ENCODE measurements at regions not wholly inside any gene's neighbourhood (a gene's known extent, or its start where the extent isn't known, plus 50 kb on each side); places are given as distances from the start of the nearest gene placed in this dataset.

DNA sequence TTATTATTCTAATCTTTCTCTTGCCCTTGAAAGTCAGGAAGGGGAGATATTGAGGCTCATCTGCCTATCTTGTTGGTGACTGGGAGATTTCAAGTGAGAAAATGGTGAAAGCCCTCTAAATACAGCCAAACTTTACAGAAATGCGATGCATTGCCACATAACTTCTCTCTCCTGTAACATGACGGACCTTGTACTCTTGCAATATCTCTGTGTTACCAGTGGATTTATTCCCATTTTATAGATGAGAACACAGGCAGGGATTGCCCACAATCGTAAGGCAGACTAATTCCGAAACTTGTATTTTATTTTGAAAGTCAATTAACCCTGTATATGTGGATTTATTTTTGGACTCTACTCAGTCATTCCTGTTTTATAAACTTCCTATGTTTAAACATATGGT lies 57.3 kb upstream of the MPP7 start:
- no peak for TF ChIP-seq SUZ12 (IDR thresholded peaks at IDR 0.05; ENCODE audit: extremely low read depth, insufficient read depth, insufficient read length)
- no peak for TF ChIP-seq ZNF274 (IDR thresholded peaks at IDR 0.05; ENCODE audit: low read depth, low read length)
- TF ChIP-seq YY1 (IDR thresholded peaks at IDR 0.05; ENCODE audit: insufficient read depth, insufficient read length) = no peak
